ENCODE measurements at regions not wholly inside any gene's neighbourhood (a gene's known extent, or its start where the extent isn't known, plus 50 kb on each side); places are given as distances from the start of the nearest gene placed in this dataset.
"Not testable (repeated sequence)": the region's sequence is repeated elsewhere in the genome, so short reads cannot be mapped to it uniquely, and the experiment has no call there.

DNA sequence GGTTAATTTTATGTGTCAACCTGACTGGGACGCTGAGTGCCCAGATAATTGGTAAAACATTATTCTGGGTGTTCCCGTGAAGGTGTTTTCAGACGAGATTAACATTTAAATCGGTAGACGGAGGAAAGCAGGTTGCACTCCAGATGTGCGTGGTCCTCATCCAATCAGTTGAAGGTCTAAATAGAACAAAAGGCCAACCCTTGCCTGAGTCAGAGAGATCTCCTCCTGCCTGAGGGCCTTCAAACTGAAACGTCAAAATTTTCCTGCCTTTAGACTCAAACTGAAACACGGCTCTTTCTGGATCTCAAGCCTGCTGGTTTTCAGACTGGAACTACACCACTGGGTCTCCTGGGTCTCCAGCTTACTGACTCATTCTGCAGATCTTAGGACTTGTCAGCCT, 70.9 kb downstream of the NPIPA5 start:
- FAIRE-seq; DNase-seq (ENCODE audit: insufficient read length): not testable (repeated sequence)

DNA sequence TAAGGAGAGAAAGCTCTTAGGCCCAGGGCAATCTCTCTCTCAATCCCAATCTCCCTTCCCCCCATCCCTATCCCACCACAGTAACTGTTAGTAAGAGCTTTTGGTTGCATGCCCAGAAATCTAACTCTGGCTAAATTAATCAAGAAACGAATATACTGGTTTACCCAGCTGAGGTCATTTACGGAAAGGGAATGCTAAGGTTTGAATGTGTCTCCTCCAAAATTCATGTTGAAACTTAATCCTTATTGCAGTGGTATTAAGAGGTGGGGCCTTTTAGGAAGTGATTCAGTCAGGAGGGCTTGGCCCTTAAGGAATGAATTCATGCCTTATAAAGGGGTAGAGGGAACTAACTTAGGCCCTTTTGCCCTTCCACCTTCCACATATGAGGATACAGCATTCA, 72.2 kb downstream of the NPIPA5 start:
- not testable (repeated sequence) for DNase-seq (ENCODE audit: insufficient read length); FAIRE-seq

DNA sequence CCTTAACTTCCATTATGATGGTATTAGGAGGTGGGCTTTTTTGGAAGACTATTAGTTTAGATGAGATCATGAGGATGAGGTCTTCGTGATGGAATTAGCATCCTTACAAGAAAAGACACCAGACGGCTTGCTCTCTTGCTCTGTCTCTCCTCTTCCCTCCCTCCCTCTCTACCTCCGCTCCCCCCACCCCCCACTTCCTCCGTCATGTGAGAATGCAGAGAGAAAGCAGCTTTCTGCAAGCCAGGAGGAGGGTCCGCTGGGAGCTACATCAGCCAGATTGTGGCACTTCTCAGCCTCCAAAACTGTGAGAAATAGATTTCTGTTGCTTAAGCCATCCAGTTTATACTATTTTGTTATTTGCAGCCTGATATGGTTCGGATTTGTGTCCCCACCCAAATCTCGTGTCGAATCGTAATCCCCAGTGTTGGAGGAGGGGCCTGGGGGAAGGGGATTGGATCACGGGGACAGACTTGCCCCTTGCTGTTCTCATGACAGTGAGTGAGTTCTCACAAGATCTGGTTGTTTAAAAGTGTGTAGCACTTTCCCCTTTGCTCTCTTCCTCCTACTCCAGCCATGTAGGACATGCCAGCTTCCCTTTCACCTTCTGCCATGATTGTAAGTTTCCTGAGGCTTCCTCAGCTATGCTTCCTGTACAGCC, 74.3 kb downstream of the NPIPA5 start:
- DNase-seq (ENCODE audit: insufficient read length); FAIRE-seq: not testable (repeated sequence)

DNA sequence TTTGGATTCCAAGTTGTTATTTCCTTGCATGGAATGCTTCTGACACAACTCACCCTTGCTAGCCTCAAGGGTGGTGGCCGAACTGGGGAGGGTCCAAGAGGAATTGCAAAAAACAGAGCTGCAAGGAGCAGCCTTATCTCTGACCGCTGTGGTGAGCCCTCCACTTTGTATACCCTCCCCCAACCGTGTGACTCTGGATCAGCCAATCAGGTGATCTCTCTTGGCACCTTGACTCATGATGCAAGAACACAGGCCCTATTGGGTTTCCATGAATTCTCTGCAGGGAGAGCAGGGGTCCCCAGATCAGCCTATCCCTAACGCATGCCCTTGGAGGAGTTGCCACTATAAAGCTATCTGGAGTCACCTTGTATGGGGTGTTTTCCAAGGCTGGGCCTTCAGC, 81.0 kb downstream of the NPIPA5 start:
- FAIRE-seq; DNase-seq (ENCODE audit: insufficient read length): not testable (repeated sequence)

DNA sequence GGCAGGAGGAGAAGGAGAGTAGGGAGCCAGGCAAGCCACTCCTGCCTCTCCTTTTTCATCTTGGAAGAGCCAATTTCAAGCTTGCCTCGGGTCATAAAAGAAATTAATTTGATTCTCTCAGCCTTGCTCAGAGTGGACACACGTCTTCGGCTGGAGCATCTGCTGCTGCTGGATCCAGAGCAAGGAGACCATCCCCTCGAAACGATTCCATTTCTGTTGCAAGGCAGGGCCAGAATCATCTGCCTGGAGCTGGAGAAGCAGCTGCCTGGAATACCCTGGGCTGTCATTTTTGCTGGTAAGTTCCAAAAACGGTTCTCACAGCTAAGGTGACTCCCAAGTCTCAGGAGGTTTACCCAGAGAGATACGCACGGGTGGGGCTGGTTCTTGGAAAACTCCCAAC, 103.3 kb downstream of the NPIPA5 start:
- DNase-seq (ENCODE audit: insufficient read length); FAIRE-seq: not testable (repeated sequence)

DNA sequence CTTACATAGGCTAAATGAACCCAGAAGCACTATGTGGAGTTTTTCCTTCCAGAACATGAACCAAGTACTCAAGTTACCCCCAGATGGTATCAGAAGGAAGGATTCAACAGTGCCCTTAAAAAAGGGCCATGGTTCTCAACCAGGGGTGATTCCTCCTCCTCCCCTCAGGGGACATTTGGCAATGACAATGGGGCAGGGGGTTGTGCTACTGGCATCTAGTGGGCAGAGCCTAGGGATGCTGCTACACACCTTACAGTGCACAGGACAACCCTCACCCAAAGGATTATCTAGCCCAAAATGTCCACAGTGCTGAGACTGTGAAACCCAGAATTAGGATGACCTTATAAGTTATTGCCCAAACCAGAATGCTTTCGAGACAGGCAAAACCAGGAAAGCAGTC, 104.1 kb downstream of the NPIPA5 start:
- not testable (repeated sequence) for FAIRE-seq; DNase-seq (ENCODE audit: insufficient read length)

DNA sequence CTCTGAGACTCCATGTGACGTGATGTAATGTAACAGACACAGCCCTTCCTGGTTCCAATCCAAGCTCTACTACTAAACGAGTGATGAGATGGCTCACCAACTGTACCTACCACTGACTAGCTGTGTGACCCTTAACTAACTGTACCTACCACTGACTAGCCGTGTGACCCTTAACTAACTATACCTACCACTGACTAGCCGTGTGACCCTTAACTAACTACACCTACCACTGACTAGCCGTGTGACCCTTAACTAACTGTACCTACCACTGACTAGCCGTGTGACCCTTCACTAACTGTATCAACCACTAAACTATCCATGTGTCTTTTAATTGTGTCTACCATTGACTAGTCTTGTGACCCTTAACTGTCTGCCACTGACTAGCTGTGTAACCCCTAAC, 111.2 kb downstream of the NPIPA5 start:
- not testable (repeated sequence) for FAIRE-seq; DNase-seq (ENCODE audit: insufficient read length)

DNA sequence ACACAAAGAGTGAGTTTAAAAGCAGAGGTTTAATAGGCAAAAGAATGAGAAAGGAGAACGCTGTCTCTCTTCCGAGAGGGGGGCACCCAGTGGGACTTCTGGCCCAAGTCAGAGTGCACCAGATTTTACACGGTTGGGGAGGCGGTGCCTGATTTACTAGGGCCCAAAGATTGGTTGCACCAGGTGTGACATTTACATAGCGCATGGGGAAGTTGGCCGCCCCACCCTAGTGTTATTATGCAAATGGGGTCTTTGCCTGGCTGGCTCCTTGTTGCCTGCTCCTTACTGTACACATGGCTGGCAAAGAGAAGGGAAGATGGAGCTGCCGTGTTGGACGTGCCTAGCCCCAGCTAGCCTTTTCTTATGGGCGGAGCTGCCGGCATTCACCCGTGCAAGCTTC, 115.9 kb downstream of the NPIPA5 start:
- not testable (repeated sequence) for FAIRE-seq; DNase-seq (ENCODE audit: insufficient read length)

DNA sequence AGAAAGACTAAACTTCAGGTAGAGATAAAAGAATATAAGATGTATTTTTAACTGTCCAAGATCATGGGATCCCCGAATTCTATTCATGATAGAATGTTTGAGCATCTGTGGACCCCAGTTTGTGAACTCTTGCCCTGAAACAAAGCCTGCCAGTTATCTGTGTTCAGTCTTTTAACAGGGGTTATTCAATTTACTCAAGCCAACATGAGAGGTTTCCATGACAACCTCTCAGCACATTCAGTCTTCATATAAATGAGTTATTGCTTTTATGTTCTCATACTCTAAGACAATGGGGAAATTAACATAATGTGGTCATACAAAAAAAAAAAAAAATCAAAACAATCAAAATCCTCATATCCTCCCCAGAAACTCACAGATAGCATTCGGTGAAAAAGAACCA, 130.1 kb downstream of the NPIPA5 start:
- not testable (repeated sequence) for DNase-seq (ENCODE audit: insufficient read length); FAIRE-seq

DNA sequence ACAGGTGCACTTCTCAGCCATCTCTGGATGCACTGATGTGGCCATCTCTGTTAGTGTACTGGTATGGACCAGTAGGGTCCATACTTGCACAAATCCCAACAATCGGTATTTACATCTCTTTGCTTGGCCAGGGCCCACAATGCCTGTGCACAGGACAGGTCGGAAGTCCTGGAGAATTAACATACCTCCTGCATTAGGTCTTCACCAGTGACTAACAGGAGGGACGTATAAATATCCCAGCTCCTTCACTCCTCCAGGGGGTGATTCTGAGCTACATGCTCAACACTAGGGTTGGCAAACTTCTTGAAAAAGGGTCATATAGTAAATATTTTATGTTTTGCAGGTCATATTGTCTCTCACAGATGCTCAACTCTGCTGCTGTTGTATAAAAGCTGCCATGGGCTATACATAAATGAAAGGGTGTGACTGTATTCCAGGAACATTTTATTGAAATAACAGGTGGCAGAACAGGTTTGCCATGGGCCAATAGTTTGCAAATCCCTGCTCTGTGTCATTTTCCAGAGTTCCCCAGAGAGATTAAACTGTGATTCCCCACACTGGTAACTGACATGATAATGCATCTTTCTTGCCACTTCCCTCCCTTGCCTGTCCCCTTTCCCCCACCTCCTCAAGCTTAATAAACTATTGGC, 141.3 kb downstream of the NPIPA5 start:
- DNase-seq (ENCODE audit: insufficient read length); FAIRE-seq: not testable (repeated sequence)

DNA sequence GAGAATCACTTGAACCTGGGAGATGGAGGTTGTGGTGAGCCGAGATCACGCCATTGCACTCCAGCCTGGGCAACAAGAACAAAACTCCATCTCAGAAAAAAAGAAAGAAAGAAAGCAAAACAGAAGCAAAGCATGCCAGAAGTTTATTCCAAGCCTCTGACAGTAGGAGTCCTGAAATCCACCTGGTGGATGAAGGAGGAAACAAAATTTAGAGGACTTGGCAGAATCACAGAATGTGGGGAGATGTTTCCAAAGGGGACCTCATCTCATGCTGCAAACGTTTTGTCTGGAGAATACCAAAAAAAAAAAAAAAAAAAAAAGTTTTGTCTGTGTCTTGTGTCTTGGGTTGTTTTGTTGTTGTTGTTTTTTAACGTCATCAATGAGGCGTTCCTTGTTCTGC, 141.1 kb upstream of the RRN3 start:
- not testable (repeated sequence) for DNase-seq (ENCODE audit: insufficient read length); FAIRE-seq

DNA sequence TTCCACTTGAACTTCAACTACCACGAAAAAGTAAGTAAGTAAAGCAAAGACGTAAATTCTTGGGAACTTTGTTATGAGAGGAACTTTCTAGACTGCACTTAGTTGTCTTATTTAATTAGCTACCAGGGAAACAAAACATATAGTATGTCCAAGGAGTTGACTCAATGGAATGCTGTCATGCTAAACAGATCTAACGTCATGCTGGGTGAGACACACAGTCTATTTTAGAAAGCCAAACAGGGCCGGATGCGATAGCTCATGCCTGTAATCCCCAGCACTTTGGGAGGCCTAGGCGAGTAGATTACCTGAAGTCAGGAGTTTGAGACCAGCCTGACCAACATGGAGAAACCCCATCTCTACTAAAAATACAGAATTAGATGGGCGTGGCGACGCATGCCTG, 140.6 kb upstream of the RRN3 start:
- FAIRE-seq; DNase-seq (ENCODE audit: insufficient read length): not testable (repeated sequence)

DNA sequence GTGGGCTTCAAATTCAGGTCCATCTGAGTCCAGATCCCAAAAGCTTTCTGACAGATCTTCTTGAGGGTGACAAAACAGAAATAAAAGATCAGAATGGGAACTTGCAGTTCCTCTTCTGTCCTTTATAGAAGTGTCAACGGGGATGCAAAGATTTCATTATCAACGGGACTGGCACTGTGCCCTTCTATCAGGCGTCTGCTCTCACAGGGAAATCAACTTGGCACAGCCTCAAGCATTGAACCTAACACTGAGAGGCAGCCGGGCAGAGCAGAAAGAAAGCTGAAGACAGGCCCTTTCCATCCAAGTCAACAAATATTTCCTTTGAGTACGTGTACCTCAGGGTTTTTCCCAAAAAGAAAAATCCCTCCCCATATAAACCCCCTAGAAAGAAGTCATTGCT, 136.4 kb upstream of the RRN3 start:
- not testable (repeated sequence) for FAIRE-seq

DNA sequence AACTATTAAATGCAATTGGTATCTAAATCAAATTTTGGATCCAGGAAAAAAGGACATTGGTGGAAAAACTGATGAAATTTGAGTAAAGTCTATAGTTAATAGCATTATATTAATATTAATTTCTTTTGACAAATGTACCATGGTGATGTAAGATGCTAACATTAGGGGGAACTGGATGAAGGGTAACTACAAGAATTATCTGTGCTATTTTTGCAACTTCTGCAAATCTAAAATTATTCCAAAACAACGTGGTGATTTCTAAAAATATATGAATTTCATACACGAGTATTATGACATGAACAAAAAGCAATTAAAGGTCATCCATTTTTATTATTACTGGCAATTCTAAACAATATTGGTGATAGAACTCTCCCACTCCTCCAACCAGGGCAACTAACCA, 135.6 kb upstream of the RRN3 start:
- not testable (repeated sequence) for FAIRE-seq; DNase-seq (ENCODE audit: insufficient read length)

More for the DNA sequence above, 136.4 kb upstream of the RRN3 start:
- not testable (repeated sequence) for DNase-seq (ENCODE audit: insufficient read length)

DNA sequence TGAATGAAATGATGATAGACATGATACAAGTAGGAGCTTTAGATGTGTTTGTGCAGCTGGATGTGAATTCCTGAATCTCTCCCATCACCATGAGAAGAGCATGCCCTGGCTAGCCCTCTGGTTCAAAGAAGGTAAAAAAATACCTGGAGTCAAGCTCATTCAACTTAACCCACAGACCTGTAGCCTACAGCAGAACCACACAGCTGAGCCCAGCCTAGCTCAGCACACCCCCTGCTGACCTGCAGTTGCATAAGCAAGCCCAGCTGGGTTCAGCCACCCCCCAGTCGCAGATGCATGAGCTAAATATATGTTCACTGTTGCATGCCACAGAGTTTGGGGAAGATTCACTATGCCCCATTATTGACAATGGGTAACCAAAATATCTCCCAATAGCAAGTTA, 130.6 kb upstream of the RRN3 start:
- DNase-seq (ENCODE audit: insufficient read length); FAIRE-seq: not testable (repeated sequence)

DNA sequence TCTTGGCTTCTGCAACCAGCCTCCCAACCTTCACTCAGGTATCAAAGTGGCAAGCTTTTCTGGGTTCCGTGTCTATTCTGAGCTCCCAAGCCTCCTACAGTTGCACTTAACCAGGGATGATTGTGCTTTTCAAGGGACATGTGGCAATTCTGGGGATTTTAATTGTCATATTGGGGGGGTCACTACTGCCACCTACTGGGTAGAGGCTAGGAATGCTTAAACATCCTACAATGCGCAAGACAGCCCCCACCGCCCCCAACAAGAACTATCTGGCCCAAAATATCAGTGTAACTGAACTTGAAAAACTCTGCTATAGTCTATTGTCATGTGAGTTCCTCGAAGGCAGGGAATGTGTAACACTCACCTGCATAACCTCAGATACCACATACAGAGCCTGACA, 129.3 kb upstream of the RRN3 start:
- not testable (repeated sequence) for FAIRE-seq; DNase-seq (ENCODE audit: insufficient read length)

DNA sequence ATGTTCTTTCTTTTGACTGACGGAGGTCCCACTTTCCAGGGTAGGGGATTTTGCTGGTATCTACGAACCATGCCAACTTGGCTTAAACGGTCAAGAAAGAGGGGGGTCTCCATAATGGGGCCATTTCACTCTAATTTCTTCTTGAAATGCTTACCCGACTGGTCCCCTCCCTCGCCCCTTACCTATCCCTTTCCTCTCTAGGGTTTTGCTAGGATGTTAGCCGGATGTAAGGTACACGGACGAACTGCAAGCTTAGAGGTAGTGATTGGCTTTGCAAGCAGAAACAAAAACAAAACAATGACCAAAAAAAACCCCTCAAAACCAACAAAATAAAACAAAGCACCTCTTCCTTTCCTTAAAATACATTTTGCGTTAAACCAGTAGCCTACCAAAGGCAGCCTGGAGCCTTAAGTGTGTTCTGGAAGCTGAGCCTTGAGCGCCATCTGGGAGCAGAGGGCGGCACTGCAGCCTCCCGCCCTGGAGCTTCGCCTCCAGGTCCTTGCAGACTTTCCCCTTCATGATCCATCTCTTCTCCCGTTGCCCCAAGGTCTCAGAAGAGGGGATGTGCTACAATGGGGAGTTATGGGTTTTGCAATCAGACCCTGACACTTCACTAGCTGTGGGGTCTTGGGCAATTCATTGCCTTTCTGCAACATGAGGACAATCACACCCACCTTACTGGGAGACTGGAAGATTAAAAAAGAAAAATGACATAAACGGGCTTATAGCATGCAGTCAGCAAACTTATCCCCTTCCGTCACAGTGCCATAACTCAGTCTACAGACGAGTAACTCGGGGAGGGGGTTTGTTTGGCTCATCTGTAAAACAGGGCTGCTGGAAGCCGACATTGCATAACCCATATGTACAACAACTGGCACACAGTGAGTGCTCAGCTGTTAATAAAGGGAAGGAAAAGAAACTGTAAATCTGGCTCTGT, 125.9 kb upstream of the RRN3 start:
- DNase-seq (ENCODE audit: insufficient read length), result not testable (repeated sequence)
- FAIRE-seq, result peak; percentile 70

DNA sequence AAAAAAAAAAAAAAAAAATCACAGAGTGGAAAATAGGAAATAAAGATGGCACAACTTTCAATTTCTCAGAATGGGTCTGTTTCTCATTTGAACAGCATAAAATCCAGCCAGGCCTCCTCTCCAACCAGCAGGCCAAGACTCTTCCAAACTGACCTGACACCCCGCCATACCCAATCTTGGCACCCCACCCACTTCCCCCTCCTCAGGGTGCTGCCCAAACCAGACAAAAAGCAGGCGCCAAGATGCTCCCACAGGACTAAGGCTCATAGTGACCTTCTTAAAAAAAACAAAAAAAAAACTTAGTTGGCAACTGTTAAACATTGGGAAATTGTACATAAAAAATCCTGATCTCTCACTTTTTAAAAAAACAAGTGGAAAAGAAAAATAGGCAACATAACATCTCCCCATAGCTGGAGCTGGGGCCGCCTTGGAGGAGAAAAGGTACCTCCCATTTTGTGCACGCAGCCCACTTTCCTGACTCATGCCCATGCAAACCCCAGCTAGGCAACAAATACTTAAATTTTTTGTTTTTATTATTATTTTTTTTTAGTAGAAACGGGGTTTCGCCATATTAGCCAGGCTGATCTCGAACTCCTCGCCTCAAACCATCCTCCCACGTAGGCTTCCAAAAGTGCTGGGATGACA, 124.9 kb upstream of the RRN3 start:
- DNase-seq (ENCODE audit: insufficient read length); FAIRE-seq: not testable (repeated sequence)

DNA sequence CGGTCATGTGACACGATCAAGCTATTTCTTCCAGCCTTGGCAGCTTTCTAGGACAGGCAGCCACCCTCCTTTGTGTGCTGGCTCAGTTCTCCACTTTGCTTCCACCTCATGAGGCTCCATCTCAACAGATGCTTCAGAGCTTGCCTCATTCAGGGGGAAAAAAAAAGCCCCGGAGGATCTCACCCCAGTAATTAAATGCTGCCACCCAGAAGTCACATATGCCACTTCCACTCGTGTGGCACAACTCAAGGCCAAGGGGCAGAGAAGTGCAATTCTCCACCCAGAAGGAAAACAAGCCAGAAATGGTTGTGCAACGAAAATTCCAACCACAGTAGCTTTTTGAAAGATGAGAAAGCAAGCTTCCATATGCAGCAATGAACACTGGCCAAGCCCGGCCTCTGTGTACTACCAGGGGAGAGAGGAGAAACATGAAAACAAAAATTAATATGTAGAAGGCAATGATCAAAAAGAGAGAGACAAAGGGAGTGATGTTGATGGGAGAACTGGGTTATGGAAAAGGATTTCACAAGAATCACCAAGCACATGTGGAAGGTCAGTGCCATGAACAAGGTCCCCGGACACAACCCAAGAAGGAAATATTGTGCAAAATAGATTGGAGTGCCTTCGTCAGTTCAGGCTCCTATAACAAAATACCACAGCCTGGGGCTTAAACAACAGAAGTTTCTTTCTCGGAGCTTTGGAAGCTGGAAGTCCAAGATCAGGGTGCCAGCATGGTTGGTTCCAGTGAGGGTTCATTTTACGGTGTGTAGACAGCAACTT, 113.3 kb upstream of the RRN3 start:
- FAIRE-seq; DNase-seq (ENCODE audit: insufficient read length): not testable (repeated sequence)
